ENCODE measurements at regions not wholly inside any gene's neighbourhood (a gene's known extent, or its start where the extent isn't known, plus 50 kb on each side); places are given as distances from the start of the nearest gene placed in this dataset.

DNA sequence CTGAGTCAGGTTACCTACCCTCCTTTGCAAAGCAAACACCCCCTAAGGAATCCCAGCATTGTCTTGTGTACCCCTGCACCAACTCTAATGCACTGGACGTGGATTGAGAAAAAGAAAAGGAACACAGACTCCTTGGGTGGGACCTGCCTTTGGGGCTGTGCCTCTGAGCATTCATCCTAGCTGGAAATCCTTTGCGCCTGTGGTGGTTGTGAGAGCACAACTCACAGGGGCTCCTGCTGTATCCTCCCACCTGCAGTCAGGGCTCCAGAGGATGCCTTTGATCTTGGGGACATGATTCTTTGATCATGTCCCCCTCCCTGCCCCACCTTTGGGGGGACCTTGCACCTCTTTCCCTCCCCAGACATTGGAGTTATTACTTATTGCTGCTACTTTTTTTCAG is 338.5 kb downstream of the GADD45G start:
- TF ChIP-seq POLR2A (IDR thresholded peaks at IDR 0.05; ENCODE audit: low read length) (no peak), GATA1 (IDR thresholded peaks at IDR 0.05; ENCODE audit: low read depth, low read length) (no peak)
